K562 (cell line): ENCODE measurements at regions not wholly inside any gene's neighbourhood (a gene's known extent, or its start where the extent isn't known, plus 50 kb on each side); places are given as distances from the start of the nearest gene placed in this dataset.

Source experiments
- ATAC-seq: fragments of 200-7000 bp; cut with Tn5 transposase; 3 replicates; pipeline ENCODE4 v1.9.1; 2020; ENCODE audit warnings: moderate library complexity
- BruUV-seq: library from RNA; stranded (reverse); fragments of 400-500 nt; replicated peaks from 2 replicates; lab custom pipeline; 2021; lab: Mats Ljungman, UMichigan
- CTCF ChIA-PET: fragments of 300-600 bp; formaldehyde crosslinking; extraction: SDS; loops from one replicate; lab custom pipeline; 2021; ENCODE audit warnings: low intra/inter-chr PET ratio; lab: Yijun Ruan, JAX
- POLR2A ChIA-PET: fragments of 300-600, 350-650 bp; sonication (Branson Sonifier 250); formaldehyde crosslinking; extraction: SDS; loops from one replicate; lab custom pipeline; 2021; ENCODE audit warnings: antibody characterized with exemption, inconsistent platforms; lab: Yijun Ruan, JAX
- DNase-seq, 4 experiments: peaks; one replicate each; pipeline versions ENCODE4 v3.0.0 to v3.0.0-alpha.2; 2011 to 2018; ENCODE audit warnings: low spot score in 3 of 4, mixed read lengths in 3 of 4; ENCODE audit errors: extremely low read depth in 1 of 4
- FAIRE-seq: peaks from 2 replicates; lab custom pipeline; 2011; peaks lifted over from hg19 to GRCh38; lab: Jason Lieb, UNC
- H2AFZ ChIP-seq: 2 replicates; pipeline ENCODE4 v1.6.0; 2011; ENCODE audit warnings: low read depth, low read length, control low read depth, inconsistent platforms
- H3K27ac ChIP-seq: fragments of 200-600 bp; 3 replicates; pipeline ENCODE4 v1.8.0; 2011; ENCODE audit warnings: low read depth, mild to moderate bottlenecking, control low read depth, inconsistent platforms, low read length, moderate library complexity, mixed read lengths; ENCODE audit errors: extremely low read depth
- H3K27me3 ChIP-seq, 2 experiments: fragments of 300-600 bp in 1 of 2; 2 replicates in 1 of 2; 3 replicates in 1 of 2; pipeline versions ENCODE4 v1.6.0 to v1.8.0; 2011; ENCODE audit warnings: inconsistent platforms in 2 of 2, low read length in 2 of 2, mild to moderate bottlenecking in 1 of 2, mixed read lengths in 1 of 2, moderate library complexity in 1 of 2; ENCODE audit not compliant: control insufficient read depth in 2 of 2, insufficient read depth in 2 of 2
- H3K36me3 ChIP-seq: fragments of 300-600 bp; 3 replicates; pipeline ENCODE4 v1.8.0; 2011; ENCODE audit warnings: mild to moderate bottlenecking, low read length, inconsistent platforms; ENCODE audit not compliant: control insufficient read depth, insufficient read depth
- H3K4me1 ChIP-seq, 2 experiments: fragments of 200-600 bp in 1 of 2; replicated peaks in 1 of 2; 2 replicates in 1 of 2; 3 replicates in 1 of 2; pipeline versions ENCODE4 v1.5.1 to v1.8.0; 2011; ENCODE audit warnings: inconsistent platforms in 2 of 2, low read length in 2 of 2, mild to moderate bottlenecking in 1 of 2, mixed read lengths in 1 of 2, moderate library complexity in 1 of 2; ENCODE audit not compliant: control insufficient read depth in 2 of 2, insufficient read depth in 2 of 2
- H3K4me2 ChIP-seq: 2 replicates; pipeline ENCODE4 v1.6.1; 2011; ENCODE audit warnings: low read length, control low read depth, inconsistent platforms, mixed read lengths; ENCODE audit not compliant: insufficient read depth
- H3K4me3 ChIP-seq: fragments of 200-600 bp; sonication (generic), shearing (Covaris generic); 2 replicates; pipeline ENCODE4 v1.5.1; 2016; ENCODE audit warnings: control low read depth, inconsistent platforms
- H3K79me2 ChIP-seq: fragments of 200-600 bp; 3 replicates; pipeline ENCODE4 v1.8.0; 2011; ENCODE audit warnings: low read length, inconsistent platforms; ENCODE audit not compliant: control insufficient read depth, insufficient read depth
- H3K9ac ChIP-seq, 2 experiments: 2 replicates each; pipeline versions ENCODE4 v1.6.0 to v1.6.1; 2011; ENCODE audit warnings: low read depth in 2 of 2, low read length in 2 of 2, control low read depth in 1 of 2, inconsistent platforms in 1 of 2, mild to moderate bottlenecking in 1 of 2, mixed read lengths in 1 of 2; ENCODE audit not compliant: insufficient read depth in 1 of 2
- H3K9me1 ChIP-seq: one replicate; pipeline ENCODE4 v1.6.0; 2011; ENCODE audit warnings: inconsistent platforms, mild to moderate bottlenecking, low read length, moderate library complexity; ENCODE audit not compliant: control insufficient read depth, insufficient read depth
- H3K9me3 ChIP-seq: replicated peaks from 2 replicates; pipeline ENCODE4 v1.5.1; 2011; ENCODE audit warnings: low read depth, low read length, inconsistent platforms; ENCODE audit not compliant: control insufficient read depth, insufficient read depth
- H4K20me1 ChIP-seq: replicated peaks from 2 replicates; pipeline ENCODE4 v1.6.1; 2011; ENCODE audit warnings: low read length, inconsistent platforms, mixed read lengths; ENCODE audit not compliant: control insufficient read depth, insufficient read depth
- KAT2B ChIP-seq: IDR thresholded peaks from one replicate; pipeline ENCODE4 v1.6.1; 2012; ENCODE audit warnings: low read depth, mild to moderate bottlenecking, control low read depth, inconsistent platforms, low read length, moderate library complexity
- KDM4B ChIP-seq, 2 experiments: fragments of 450-650 bp in 1 of 2; sonication (generic) in 1 of 2; IDR thresholded peaks; 2 replicates each; pipeline ENCODE4 v1.6.1; 2016 to 2017; ENCODE audit warnings: borderline replicate concordance in 2 of 2, antibody characterized with exemption in 1 of 2, low read depth in 1 of 2, mild to moderate bottlenecking in 1 of 2
- NBN ChIP-seq: fragments of 450-650 bp; IDR thresholded peaks from 2 replicates; pipeline ENCODE4 v1.6.1; 2016; ENCODE audit warnings: low read depth, mild to moderate bottlenecking
- PYGO2 ChIP-seq: fragments of 450-650 bp; IDR thresholded peaks from 2 replicates; pipeline ENCODE4 v1.6.1; 2016; ENCODE audit warnings: mild to moderate bottlenecking, missing genetic modification characterization, moderate library complexity, missing compliant biosample characterization
- SNRNP70 ChIP-seq: fragments of 200-400 bp; formaldehyde crosslinking; optimal IDR thresholded peaks from 2 replicates; pipeline ENCODE3; 2017; ENCODE audit warnings: low read depth, low read length
- ZFP30 ChIP-seq: fragments of 250-450 bp; sonication (Bioruptor Pico); IDR thresholded peaks from 2 replicates; pipeline ENCODE4 v1.8.0; 2022; ENCODE audit warnings: moderate library complexity, mild to moderate bottlenecking, inconsistent platforms, borderline replicate concordance
- ZNF184 ChIP-seq: sonication (generic); formaldehyde crosslinking; IDR thresholded peaks from 2 replicates; pipeline ENCODE4 v1.5.0; 2020; ENCODE audit warnings: missing genetic modification reagents
- ZNF324 ChIP-seq: fragments of 250-450 bp; sonication (Bioruptor Pico); IDR thresholded peaks from 2 replicates; pipeline ENCODE4 v1.4.0; 2020; ENCODE audit warnings: mild to moderate bottlenecking
- ZNF561 ChIP-seq: fragments of 450-650 bp; formaldehyde crosslinking; conservative IDR thresholded peaks from 2 replicates; pipeline ENCODE4 v1.4.0; 2020; ENCODE audit warnings: mild to moderate bottlenecking, moderate library complexity
- ZNF583 ChIP-seq: fragments of 250-450 bp; sonication (Bioruptor Pico); IDR thresholded peaks from 2 replicates; pipeline ENCODE4 v1.4.0; 2020
- WGBS: fragments of 100-300 bp; shearing (Covaris generic); methylation state at CpG from one replicate; pipeline ENCODE4 v1.1.6; 2016; ENCODE audit warnings: low coverage, mixed read lengths; ENCODE audit not compliant: insufficient coverage; ENCODE audit errors: missing lambda C conversion rate; 5-methylcytosine and 5-hydroxymethylcytosine counted together
- in situ Hi-C: fragments of 300-500 bp; cut with MboI; formaldehyde crosslinking; loops from 4 replicates; pipeline ENCODE4 v1.15.0; 2018; ENCODE audit warnings: inconsistent platforms, mixed read lengths
- intact Hi-C: fragments of 100-400 bp; cut with micrococcal nuclease; formaldehyde crosslinking; loops from 2 replicates; pipeline ENCODE4 v1.14.2; 2022
- TF ChIP-seq, protein P1 (sequence below): fragments of 250-450 bp; sonication (Bioruptor Pico); IDR thresholded peaks from 2 replicates; pipeline ENCODE4 v1.8.0; 2021; ENCODE audit warnings: moderate library complexity, mild to moderate bottlenecking, inconsistent platforms
- TF ChIP-seq, protein P2 (sequence below), 3 experiments: fragments of 200-800 bp in 1 of 3; fragments of 250-450 bp in 1 of 3; fragments of 450-650 bp in 1 of 3; sonication (Bioruptor Pico) in 1 of 3; sonication (Bioruptor generic) in 1 of 3; formaldehyde crosslinking in 1 of 3; IDR thresholded peaks; 2 replicates each; pipeline versions ENCODE4 v1.6.1 to v1.8.0; 2016 to 2022; ENCODE audit warnings: mild to moderate bottlenecking in 2 of 3, missing genetic modification characterization in 2 of 3, missing compliant biosample characterization in 1 of 3, moderate library complexity in 1 of 3

DNA sequence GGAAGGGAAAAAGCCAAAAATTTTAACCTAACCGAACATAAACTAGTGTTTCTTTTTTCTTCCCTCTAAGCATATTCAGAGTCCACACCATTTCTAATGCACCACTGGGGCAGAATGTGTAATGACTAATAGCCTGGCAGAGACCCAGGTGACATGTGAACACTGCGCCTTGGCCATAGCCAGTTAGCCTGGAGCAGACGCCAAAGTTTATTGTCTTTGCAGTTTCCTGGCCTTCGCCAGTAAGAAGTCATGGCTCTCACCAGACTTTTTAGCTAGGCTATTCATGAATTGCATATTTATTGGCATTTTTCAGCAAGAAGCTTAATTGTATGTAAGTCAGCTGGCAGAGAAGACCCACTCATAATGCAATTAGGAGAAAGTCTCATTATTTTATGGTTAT is 182.8 kb upstream of the SLC27A6 start (continued):
- TF ChIP-seq, protein P1, sequence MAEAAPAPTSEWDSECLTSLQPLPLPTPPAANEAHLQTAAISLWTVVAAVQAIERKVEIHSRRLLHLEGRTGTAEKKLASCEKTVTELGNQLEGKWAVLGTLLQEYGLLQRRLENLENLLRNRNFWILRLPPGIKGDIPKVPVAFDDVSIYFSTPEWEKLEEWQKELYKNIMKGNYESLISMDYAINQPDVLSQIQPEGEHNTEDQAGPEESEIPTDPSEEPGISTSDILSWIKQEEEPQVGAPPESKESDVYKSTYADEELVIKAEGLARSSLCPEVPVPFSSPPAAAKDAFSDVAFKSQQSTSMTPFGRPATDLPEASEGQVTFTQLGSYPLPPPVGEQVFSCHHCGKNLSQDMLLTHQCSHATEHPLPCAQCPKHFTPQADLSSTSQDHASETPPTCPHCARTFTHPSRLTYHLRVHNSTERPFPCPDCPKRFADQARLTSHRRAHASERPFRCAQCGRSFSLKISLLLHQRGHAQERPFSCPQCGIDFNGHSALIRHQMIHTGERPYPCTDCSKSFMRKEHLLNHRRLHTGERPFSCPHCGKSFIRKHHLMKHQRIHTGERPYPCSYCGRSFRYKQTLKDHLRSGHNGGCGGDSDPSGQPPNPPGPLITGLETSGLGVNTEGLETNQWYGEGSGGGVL (CRISPR knock-in tag) = no peak
- TF ChIP-seq ZNF324 (CRISPR knock-in tag) (no peak), ZNF184 (CRISPR knock-in tag) (no peak), ZNF561 (CRISPR knock-in tag) (no peak), ZFP30 (CRISPR knock-in tag) (no peak), PYGO2 (tag) (no peak)

DNA sequence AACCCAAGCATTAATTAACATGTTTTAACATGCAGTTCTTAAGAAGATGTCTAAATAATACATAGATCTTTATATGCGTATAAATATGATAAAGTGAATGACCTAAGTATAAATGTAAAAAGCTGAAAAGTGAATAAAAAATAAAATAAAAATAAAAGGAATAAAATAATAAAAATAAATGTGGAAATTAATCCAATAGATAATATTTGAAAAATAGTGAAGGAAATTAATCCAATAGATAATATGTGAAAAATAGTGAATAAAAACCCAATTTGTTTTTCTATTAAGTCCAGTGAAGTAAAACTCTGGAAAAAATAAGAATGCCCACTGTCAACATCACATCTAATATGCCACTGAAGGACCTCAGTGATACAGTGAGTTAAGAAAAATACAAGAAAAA is 180.6 kb upstream of the SLC27A6 start:
- no peak for FAIRE-seq
- ChIA-PET POLR2A (no interaction called here), CTCF (no interaction called here)
- Histone ChIP-seq H3K27ac (no peak overlapping the region), H3K79me2 (no peaks in the 10 kb centered on the region), H3K36me3 (no peaks in the 10 kb centered on the region), H3K9ac (no peak overlapping the region), H3K4me1 (no peaks in the 10 kb centered on the region), H3K9me3 (no peaks in the 10 kb centered on the region; the same call in 1 of the 2 replicates), H3K4me2 (no peak overlapping the region), H2AFZ (no peak overlapping the region), H3K9me1 (no peaks in the 10 kb centered on the region), H3K4me3 (no peak overlapping the region), H3K27me3 (no peaks in the 10 kb centered on the region), H4K20me1 (no peaks in the 10 kb centered on the region)
- DNase-seq = no peak
- intact Hi-C loops (no loop called here), in situ Hi-C loops (no loop called here)
- no TSS peak for BruUV-seq
- ATAC-seq = no peak
- WGBS = 11% methylated on average over 1 of the region's 1 CpG
- TF ChIP-seq SNRNP70 = no peak
- TF ChIP-seq KAT2B = no peak
- TF ChIP-seq NBN = no peak
- no peak for TF ChIP-seq ZNF583
- TF ChIP-seq KDM4B (IDR thresholded peaks at IDR 0.05; ENCODE audit: borderline replicate concordance in 2 of 2, low read depth in 1 of 2) = no peak
- TF ChIP-seq, protein P2, sequence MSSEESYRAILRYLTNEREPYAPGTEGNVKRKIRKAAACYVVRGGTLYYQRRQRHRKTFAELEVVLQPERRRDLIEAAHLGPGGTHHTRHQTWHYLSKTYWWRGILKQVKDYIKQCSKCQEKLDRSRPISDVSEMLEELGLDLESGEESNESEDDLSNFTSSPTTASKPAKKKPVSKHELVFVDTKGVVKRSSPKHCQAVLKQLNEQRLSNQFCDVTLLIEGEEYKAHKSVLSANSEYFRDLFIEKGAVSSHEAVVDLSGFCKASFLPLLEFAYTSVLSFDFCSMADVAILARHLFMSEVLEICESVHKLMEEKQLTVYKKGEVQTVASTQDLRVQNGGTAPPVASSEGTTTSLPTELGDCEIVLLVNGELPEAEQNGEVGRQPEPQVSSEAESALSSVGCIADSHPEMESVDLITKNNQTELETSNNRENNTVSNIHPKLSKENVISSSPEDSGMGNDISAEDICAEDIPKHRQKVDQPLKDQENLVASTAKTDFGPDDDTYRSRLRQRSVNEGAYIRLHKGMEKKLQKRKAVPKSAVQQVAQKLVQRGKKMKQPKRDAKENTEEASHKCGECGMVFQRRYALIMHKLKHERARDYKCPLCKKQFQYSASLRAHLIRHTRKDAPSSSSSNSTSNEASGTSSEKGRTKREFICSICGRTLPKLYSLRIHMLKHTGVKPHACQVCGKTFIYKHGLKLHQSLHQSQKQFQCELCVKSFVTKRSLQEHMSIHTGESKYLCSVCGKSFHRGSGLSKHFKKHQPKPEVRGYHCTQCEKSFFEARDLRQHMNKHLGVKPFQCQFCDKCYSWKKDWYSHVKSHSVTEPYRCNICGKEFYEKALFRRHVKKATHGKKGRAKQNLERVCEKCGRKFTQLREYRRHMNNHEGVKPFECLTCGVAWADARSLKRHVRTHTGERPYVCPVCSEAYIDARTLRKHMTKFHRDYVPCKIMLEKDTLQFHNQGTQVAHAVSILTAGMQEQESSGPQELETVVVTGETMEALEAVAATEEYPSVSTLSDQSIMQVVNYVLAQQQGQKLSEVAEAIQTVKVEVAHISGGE (CRISPR knock-in tag; IDR thresholded peaks at IDR 0.05) = no peak
